DND-41 (cell line): ENCODE measurements at regions not wholly inside any gene's neighbourhood (a gene's known extent, or its start where the extent isn't known, plus 50 kb on each side); places are given as distances from the start of the nearest gene placed in this dataset.
"Not testable (repeated sequence)": the region's sequence is repeated elsewhere in the genome, so short reads cannot be mapped to it uniquely, and the experiment has no call there.

Experiments used
- CTCF ChIP-seq: IDR thresholded peaks from 2 replicates; pipeline ENCODE4 v1.5.1; 2012; ENCODE audit warnings: borderline replicate concordance, low read length, moderate library complexity, mild to moderate bottlenecking; ENCODE audit not compliant: poor library complexity, severe bottlenecking; ENCODE audit errors: extremely low read depth
- EZH2 ChIP-seq: IDR thresholded peaks from 3 replicates; pipeline ENCODE4 v1.6.1; 2012; ENCODE audit warnings: borderline replicate concordance, low read depth, mild to moderate bottlenecking, moderate library complexity, low read length, inconsistent platforms; ENCODE audit not compliant: severe bottlenecking

GRCh38 chr5:177923189-177923588 is 72.9 kb downstream of the PROP1 start:
- not testable (repeated sequence) for TF ChIP-seq CTCF, EZH2
